Suppressor macrophage treated with lipopolysaccharide for 1 hour (primary cell): ENCODE measurements at regions not wholly inside any gene's neighbourhood (a gene's known extent, or its start where the extent isn't known, plus 50 kb on each side); places are given as distances from the start of the nearest gene placed in this dataset.

Experiments
- DNase-seq, 3 donors: peaks; one replicate each; pipeline ENCODE4 v3.0.0-alpha.2; 2020 to 2022

DNA sequence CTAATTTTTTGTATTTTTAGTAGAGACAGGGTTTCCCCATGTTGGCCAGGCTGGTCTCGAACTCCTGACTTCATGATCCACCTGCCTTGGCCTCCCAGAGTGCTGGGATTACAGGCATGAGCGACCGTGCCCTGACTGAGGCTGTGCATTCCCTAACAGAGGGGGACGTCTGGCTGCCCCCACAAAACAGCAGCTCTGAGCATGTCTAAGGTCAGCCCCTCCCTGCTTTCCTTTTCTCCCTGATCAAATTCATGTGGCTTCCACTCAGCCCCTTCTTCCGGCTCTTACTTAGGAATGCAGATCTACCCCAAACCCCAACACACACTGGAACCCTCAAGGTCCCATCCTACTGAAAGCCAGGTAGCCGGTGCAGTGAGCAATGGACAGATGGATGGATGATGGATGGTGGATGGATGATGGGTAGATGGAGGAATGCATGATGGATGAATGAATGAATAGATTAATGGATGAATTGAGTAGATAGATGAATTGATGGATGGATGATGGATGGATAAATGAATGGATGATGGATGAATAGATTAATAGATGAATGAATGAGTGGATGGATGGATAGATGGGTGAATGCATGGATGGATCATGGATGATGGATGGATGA lies 91.5 kb upstream of the BHLHE23 start:
- DNase-seq = no peak

DNA sequence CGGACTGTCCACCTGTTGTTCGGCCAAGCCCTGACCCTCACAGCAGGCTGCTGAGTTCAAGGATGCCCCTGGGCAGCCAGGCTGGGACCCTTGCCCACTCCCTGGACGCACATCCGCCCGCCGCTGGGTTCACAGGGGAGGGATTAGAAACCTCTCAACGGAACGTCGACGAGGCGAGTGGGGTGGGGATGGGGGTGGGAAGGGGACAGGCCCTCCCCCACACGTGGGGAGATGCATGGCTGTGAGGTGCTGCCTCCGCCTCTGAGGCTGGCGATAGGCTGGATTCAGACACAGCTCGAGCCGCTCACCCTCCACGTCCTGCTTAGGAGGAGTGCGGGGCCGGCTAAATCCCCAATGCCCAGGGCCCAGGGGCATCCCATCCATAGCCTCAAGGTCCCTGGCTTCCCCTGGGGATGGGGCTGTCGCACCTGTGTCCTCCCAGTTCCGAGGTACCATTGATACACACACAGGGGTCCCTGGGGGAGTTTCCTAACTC lies 90.6 kb upstream of the BHLHE23 start:
- no peak for DNase-seq

DNA sequence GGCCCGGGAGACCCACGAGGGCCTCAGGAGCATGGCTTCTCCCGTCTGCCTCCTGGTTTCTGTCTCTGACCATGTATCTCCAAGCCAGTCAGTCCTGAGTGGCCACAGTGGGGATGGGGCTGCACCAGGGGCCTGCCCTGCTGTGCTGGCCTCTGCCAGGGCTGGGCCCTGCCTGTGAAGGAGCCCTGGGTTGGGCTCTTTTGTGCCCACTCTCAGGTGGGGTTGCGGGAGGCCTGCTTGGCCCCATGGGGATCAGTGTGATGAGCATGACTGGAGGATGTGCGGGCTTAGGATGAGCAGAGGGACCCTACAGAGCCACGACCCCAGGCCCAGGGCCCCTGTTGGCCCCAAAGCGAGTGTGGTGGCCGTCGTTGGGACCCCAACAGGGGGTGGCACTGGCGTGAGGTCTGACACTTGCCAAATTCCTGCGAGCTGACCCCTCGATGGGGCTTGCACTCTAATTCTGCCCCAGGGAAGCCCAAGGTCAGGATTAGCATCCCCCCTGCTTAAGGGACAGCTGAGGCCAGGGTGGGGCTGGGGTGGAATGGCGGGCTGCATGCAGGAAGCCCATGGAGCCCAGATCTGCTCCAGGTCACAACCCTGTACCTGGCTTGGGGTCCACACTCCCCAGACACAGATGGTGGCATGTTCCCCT lies 90.0 kb upstream of the BHLHE23 start:
- no peak for DNase-seq

DNA sequence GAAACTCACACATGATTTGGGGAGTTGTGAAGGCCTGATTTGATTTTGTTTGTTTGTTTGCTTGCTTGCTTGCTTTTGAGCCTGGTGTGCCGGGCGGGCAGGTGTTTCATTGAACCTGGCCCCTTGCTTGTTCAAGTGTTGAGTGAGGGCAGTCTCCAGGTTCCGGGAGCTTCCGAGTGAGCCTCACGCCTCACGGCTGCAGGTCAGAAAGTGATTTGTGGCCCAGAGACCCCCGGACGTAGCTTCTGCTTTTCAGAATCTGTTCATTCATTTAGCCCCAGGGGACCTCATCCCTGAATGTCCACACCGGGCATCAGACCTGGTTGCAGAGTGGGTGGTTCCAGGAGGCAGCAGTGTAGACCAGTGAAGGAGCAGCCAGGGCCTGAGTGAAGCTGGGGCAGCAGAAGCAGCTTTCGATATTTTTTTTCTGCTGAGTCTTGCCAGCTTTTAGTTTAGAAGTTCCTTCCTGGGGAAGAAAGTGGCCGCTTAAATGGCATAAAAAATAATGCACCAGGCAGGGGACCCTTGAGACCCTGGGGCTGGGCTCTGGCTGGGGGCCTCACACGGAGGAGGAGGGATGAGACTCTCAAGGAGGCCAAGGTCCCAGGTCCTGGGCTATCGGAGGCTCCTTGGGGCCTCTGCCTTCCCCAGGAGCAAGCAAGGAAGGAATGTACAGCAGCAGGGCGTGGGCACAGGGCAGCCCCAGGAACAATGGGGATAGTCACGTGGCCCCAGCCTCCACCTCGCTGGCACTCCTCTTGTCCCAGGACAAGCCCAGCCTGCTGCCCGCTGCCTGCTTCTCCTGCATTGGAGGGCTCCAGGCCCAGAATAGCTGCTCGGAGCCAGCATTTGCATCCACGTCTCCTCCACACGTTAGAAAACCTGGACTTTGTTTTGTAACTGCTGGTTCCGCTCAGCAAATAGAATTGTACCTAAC lies 89.2 kb upstream of the BHLHE23 start:
- no peak for DNase-seq

DNA sequence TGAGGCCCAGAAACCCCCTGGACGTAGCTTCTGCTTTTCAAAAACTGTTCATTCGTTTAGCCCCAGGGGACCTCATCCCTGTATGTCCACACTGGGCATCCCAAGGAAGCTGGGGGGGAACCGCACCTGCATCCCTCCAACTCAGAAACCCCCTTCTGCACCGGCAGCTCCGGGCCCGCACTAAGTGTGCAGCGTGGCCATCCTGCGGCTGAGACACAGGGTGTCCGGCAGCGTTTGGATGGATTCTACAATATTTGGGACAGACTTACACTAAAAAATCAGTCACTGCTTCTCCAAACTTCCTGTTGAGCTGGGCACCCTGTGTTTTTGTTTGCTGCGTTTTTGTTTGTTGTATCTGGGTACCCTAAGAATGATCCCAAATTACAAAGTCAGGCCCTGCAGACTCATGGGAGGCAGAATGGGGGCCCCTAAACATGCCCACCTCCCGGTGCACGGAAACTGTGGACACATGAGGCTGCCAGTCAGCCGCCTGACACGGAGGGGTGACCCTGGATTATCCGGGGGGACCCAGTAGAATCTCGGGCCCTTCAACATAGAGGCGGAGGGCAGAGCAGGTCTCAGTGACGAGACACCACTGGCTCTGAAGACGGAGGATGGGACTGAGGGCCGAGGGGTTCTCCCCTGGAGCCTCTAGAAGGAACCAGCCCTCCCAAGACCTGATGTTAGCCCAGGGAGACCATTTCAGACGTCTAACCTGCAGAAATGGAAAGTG lies 88.2 kb upstream of the BHLHE23 start:
- DNase-seq = no peak

DNA sequence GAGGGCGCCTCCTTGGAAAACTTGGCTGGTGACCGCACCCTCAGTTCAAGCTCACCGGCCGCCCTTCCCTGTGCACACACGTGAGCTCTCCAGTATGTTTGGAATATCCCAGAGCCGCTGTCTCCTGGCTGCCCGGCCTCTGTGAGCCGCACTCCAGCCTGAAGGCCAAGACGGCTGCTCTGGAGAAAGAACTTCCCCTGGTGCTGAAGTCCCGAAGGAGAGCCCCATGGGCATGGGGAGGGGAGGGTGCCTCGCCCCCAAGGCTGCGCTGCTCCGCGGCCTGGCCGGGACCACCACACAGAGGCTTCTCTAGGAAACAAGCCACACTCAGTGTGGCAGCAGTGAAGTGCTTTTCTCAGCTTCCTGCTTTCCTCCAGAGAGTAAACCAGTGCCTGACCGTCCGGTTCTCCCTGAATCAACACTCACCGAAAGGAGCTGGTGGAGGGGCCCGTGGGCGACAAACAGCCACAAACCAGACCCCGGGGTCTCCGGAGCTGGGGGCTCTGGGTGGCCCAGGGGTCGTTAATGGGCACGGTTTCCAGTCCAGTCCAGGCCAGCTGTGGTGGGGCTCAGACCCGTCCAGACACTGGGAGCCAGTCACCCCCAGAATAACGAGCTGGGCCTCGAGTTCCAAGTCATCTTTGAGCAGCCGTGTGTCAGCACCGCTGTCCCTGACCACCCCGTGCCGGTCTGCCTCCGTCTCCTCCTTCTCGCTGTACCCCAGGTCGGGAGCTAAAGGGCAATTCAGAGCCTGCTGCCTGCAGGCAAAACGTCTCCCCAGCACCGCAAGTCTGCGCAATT lies 87.4 kb upstream of the BHLHE23 start:
- no peak for DNase-seq

DNA sequence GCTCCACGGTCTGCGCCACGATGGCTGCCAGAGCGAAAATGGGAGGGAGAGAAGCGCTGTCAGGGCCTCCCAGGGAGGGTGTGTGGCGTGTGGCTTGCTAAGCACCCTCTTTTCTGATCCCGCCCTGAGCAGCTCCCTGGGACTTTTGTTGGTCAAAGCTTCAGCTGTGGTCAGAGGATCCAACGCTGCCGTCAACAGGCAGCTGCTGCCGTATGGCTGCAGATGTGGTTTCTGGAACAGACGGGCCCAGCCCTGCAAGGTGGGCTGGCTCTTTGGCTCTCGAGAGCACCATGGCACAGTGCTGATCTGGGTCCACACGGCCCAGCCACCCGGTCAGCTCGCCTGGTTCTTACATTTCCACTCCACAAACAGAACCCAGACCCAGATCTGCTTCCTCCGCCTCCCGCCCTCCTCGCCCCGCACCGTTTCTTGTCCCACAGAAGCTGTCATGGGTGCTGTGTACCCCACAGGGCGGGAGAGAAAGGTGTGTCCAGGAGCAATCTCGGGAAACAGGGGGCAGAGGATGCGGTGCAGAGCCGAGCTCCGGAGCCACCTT lies 86.0 kb upstream of the BHLHE23 start:
- no peak for DNase-seq

DNA sequence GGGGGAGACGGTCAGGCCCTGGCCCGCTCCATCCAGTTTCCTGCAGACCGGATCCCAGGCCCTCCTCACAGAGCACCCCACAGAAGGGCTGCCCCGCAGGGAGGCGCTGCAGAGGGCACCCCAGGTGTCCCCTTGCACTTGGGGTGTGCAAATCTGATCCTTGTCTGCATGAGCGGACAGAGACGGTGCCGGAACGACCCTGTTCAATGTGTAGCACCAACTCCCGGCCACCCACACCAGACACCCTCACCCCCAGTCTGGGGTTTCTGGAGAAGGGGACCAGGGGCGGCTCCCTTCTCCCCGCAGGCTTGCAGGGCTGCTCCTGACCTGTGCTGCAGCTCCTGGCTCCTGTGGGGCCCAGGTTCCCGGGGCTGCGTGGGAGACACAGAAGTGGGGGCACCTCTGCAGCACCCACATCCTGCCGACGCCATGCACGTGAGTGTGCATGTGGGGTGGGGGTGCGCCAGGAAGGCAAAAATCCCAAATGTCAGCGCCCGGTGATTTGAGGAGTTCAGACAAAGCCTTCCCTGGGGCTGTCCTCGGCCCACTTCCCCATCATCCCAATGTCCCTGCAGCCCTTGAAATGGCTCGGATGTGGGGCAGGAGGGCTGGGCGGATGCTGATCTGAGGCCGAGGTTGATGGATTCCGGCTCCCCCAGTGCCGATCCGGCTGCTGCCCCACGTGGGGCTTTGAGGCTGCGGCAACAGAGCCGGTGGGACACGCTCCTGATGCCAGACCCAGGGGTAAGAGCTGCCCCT lies 85.3 kb upstream of the BHLHE23 start:
- DNase-seq = no peak

DNA sequence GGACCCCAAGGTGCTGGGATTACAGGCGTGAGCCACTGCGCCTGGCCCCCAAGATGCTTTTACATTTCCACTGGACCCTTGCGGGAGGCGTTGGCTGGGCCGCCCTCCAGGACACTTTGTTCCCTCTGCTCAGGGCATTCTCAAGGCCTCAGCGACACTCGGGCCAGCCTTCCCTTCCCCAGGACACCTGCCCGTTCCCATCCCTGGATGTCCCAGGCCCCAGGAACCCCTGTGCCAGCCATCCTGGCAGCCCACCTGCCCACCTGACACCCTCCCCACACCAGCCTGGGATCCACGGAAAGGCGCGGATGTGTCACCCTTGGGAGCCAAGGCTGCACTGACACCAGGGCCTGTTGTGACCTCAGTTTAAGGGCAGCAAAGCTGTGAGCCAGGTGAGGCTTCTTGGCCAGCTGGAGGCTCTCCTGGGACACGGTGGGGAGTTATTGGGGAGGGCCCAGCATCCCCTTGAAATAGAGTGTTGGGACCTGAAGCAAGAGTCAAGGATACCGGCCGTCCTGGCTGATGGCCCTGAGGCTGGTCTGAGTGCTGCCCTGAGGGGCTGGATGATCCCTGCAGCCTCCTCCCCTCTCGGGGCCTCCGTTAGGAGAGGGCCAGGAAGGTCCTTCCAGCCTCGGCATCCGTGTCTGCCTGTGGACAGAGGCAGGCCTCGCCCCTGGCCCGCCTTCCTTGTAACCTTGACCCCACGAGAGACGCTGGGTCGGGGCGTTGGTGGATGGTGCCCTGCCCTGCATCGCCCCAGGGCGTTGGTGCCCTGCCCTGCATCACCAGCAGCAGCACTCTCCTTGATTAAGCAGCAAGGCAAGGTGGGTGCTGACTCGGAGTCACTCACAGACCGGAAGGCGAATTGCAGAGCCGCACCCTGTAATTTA lies 84.2 kb upstream of the BHLHE23 start:
- no peak for DNase-seq

DNA sequence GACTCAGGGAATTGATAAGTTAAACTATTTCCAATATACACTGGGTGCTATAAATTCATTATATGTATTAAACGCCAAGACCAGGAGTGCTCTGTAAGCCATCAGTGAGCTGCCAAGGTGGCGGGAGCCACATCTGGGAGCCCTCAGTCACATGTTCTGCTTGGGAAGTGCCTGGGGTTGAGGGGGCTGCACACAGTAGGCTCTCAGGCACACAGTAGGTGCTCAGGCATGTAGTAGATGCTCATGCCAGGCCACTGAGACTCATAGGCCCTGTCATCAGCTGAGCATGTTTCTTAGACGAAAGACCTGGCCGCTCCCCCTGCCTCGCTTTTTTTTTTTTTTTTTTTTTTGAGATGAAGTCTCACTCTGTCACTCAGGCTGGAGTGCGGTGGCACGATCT lies 83.3 kb upstream of the BHLHE23 start:
- DNase-seq = no peak

DNA sequence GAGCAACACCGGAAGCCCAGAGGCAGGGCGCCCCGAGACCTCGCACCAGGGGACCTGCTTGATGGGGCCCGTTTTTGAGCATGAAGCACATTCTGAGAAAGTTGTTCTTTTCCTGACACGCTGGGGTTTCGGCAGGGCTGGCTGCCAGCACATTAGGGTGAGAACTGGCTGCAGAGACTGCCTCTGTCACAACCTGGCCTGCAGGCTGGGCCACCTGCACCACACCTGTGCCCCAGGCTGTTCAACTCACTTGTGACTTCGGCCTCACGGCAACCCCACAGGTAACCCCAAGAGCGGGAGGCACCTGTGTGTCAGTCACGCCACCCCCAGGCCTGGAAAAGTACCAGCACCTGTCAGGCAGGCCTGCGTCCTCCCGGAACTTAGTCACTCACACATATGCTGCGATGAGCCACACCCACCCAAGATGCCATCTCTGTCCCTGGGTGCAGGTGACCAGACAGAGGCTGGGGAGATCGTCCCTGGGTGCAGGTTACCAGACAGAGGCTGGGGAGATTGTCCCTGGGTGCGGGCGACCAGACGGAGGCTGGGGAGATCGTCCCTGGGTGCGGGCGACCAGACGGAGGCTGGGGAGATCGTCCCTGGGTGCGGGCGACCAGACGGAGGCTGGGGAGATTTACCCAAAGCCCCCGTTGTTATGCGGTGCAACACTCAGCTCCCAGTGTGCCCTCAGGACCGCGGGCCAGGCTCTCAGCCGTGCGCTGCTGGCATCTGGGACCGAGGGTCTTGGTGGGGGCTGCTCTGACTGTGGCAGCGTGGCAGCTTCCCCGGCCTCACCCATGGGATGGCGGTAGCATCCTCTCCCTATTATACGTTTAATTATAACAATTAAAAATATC lies 82.5 kb upstream of the BHLHE23 start:
- DNase-seq = no peak

DNA sequence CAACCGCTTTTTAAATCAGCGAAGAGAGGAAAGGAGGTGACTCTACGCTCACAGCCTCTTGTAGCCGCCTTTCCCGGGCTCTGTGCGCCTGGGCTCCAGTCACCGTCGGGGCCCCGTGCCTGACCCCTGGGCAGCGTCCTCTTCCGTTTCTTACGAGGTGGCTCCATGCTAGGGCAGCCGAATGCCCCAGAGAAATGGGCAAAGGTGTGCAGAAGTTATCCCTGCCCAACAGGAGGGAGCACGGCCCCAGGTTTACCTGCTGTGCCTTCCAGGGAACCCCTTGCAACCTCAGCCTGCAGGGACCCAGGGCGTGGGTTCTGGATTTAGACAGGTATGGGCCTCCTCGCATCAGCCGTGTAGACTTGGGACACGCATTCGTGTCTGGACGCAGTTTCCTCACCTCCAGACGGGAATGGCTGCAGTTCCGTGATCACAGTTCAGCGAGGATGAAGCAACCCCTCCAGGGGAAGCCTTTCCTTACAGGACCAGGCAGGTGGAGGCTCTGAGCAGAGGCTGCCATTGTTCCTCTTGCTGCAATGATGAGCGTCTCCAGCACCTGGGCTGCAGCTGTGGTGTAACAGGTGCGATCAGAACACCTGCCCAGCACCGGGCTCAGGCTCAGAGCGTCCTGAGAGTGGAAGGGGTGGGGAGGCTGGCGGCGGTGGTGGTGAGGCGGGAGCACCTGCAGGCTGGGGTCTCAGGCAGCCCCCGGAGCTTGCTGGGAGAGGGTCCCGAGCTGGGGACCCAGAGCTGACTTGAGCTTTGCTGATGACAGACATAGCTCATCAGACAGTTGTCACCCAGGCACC lies 81.3 kb upstream of the BHLHE23 start:
- DNase-seq = no peak

DNA sequence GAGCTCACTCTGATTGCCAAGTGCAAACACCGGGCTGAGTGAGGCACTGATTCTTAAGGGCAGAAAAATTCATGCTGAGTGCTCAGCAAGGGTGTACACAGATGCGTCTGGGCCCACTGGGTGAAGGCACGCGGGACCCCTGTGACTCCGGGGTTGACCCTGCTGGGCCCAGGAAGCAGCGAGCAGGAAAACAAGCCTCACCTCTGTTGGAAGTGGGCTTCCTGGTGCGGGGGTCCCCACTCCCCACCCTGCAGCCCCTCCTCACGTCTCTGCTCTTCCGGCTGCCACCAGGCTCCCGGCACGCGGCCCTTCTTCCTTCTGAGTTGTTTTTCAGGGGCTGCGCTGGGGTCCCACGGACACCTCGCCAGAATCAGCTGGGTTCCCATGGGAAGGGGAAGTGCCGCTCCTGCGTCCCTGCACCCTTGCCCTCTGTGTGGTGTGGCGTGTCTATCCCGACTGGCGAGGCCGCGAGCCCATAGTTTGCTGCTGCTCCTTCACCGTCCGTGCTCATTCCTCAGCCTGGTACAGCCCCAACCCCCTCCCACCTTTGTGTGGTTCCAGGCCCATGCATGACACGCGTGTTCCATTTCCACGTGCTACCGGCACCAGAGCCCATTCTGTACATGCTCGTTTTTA lies 80.6 kb upstream of the BHLHE23 start:
- DNase-seq = no peak

DNA sequence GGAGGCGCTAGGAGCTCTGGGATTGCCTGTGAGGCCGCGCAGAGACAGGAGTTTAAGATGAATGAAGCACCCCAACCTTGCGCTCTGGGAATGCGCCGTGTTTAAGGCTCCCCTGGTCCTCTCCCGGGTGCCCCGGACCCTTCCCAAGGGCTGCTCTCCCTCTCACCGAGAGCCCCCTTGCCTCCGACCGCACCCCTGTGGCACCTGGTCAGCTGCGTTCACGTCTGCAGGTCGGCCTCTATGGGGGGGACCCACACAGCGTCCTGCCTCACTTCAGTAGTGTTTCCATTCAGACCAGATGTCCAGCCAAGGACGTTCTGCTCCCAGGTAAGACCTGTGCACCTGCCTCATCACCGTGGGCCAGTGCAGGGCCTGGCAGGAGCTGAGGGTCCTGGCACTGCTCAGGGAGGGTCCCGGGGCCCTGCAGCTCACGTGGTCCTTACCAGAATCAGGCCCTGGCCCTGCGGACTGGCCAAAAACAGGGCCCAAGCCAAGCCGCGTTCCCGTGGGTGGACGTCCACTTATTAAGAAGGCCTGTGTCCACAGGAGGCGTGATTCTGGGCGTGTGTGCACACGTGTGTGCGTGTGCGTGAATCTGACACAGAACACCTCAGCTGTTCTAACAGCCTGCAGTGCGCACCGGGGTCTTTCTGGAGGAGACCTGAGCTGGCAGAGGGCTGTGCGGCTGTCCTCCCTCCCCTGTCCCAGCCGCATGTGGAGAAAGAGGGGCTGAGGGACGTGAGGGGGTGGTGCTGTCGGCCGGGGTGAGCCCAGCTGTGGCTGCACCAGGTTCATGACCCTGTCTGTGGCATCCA lies 79.9 kb upstream of the BHLHE23 start:
- DNase-seq = no peak

DNA sequence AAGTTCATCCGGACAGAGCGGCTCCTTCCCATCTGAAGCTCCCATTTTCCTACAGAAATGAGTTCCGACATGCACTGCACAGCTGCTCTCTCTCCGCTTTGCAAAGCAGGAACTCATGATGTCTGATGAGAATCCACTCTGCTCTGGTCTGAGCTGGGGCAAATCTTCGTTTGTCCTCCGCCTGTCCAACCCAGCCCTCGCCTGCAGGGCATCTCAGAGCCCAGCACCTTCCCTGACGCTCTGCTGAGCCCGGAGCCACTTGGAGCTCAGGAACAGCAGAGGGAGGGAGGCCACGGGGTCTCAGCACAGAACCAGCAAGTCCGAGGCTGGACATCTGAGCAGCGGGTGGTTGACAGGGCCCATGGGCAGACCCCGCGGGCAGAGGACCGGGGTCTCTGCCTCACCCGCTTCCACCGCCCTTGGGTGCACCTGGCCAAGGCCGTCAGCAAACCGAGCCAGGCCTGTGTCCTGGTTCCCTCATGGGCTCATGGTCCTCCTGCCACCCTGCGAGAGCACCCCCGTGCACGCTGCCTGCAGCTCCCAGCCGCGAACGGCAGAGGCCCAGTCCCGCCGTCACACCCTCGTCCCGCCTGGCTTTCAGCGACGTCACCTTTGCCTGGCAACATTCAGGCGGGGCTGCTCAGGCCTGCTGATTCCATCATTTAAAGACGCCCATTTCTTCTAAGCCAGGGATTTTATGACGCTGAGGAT lies 78.5 kb upstream of the BHLHE23 start:
- DNase-seq = no peak

DNA sequence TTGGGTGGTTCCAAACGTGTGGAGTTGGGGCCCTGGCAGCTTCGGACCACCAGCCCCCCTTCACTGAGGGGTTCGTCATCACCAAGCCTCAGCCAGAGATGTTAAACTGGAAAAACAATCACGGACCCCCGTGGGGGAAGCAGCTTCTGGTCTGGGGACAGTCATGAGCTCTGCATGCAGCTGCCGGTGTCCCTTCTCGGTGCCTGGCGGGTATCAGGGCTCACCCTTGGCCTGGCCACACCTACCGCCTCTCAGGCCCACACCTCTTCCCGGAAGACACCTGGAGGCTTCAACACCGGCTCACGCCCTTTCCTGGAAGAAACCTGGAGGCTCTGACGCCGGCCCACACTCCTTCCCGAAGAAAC lies 77.8 kb upstream of the BHLHE23 start:
- no peak for DNase-seq
